Karpas-422 (cell line): ENCODE measurements at regions not wholly inside any gene's neighbourhood (a gene's known extent, or its start where the extent isn't known, plus 50 kb on each side); places are given as distances from the start of the nearest gene placed in this dataset.
"Not testable (repeated sequence)": the region's sequence is repeated elsewhere in the genome, so short reads cannot be mapped to it uniquely, and the experiment has no call there.

ENCODE experiments used
- DNase-seq: peaks from one replicate; pipeline ENCODE4 v3.0.0-alpha.2; 2015
- H2AFZ ChIP-seq: fragments of 200-600 bp; sonication (generic); 2 replicates; pipeline ENCODE4 v1.6.1; 2014; ENCODE audit warnings: antibody characterized with exemption, low read length, mixed read lengths
- H3K27ac ChIP-seq: fragments of 200-600 bp; sonication (generic); 2 replicates; pipeline ENCODE4 v1.5.1; 2014; ENCODE audit warnings: mild to moderate bottlenecking, low read length, moderate library complexity
- H3K27me3 ChIP-seq: fragments of 200-600 bp; sonication (generic); 2 replicates; pipeline ENCODE4 v1.6.1; 2014; ENCODE audit warnings: low read length, mixed read lengths
- H3K36me3 ChIP-seq: fragments of 200-600 bp; sonication (generic); 2 replicates; pipeline ENCODE4 v1.6.1; 2014; ENCODE audit warnings: low read length, mixed read lengths; ENCODE audit not compliant: insufficient read depth
- H3K4me1 ChIP-seq: fragments of 200-600 bp; sonication (generic); 2 replicates; pipeline ENCODE4 v1.6.1; 2014; ENCODE audit warnings: mild to moderate bottlenecking, low read length, mixed read lengths
- H3K4me2 ChIP-seq: fragments of 200-600 bp; sonication (generic); 2 replicates; pipeline ENCODE4 v1.6.1; 2014; ENCODE audit warnings: low read length, low read depth, mild to moderate bottlenecking; ENCODE audit not compliant: poor library complexity, severe bottlenecking
- H3K4me3 ChIP-seq: fragments of 200-600 bp; sonication (generic); 2 replicates; pipeline ENCODE4 v1.5.1; 2014; ENCODE audit warnings: mild to moderate bottlenecking, antibody characterized with exemption, low read length, mixed read lengths
- H3K79me2 ChIP-seq: fragments of 200-600 bp; sonication (generic); 2 replicates; pipeline ENCODE4 v1.6.1; 2014; ENCODE audit warnings: mild to moderate bottlenecking, low read length, mixed read lengths
- H3K9ac ChIP-seq: fragments of 200-600 bp; sonication (generic); 2 replicates; pipeline ENCODE4 v1.6.0; 2014; ENCODE audit warnings: low read length
- H3K9me2 ChIP-seq: fragments of 200-600 bp; sonication (generic), shearing (Covaris generic); replicated peaks from 2 replicates; pipeline ENCODE4 v1.6.0; 2014; ENCODE audit warnings: mild to moderate bottlenecking, low read length, moderate library complexity; ENCODE audit not compliant: insufficient read depth
- H3K9me3 ChIP-seq: fragments of 300-700, 200-600 bp; sonication (generic); 2 replicates; pipeline ENCODE4 v1.6.1; 2014; ENCODE audit warnings: low read length, mixed read lengths
- H4K20me1 ChIP-seq: fragments of 200-600 bp; sonication (generic); 2 replicates; pipeline ENCODE4 v1.6.1; 2014; ENCODE audit warnings: mild to moderate bottlenecking, antibody characterized with exemption, low read length, low read depth; ENCODE audit not compliant: insufficient read depth

GRCh38 chr2:160565099-160565845, 71.7 kb upstream of the RBMS1 start:
- H3K9me2 ChIP-seq: no peaks in the 10 kb centered on the region
- DNase-seq: no peak

GRCh38 chr2:160566717-160567116, 73.1 kb upstream of the RBMS1 start:
- no peaks in the 10 kb centered on the region for H3K9me2 ChIP-seq
- H3K4me2 ChIP-seq: no peak overlapping the region
- H3K9ac ChIP-seq: no peak overlapping the region
- H4K20me1 ChIP-seq: no peaks in the 10 kb centered on the region
- H3K36me3 ChIP-seq: no peaks in the 10 kb centered on the region
- no peaks in the 10 kb centered on the region for H3K27me3 ChIP-seq
- no peak overlapping the region for H3K4me3 ChIP-seq
- no peaks in the 10 kb centered on the region for H3K4me1 ChIP-seq
- DNase-seq: no peak
- no peaks in the 10 kb centered on the region for H3K79me2 ChIP-seq
- H3K27ac ChIP-seq: no peak overlapping the region
- no peaks in the 10 kb centered on the region for H3K9me3 ChIP-seq
- no peak overlapping the region for H2AFZ ChIP-seq

More at GRCh38 chr2:160565099-160565845, 71.7 kb upstream of the RBMS1 start:
- Histone ChIP-seq H3K79me2 (no peaks in the 10 kb centered on the region), H3K36me3 (no peaks in the 10 kb centered on the region), H3K27me3 (no peaks in the 10 kb centered on the region), H3K4me2 (no peak overlapping the region), H3K4me1 (no peaks in the 10 kb centered on the region), H3K9me3 (no peaks in the 10 kb centered on the region), H3K9ac (no peak overlapping the region), H2AFZ (no peak overlapping the region), H4K20me1 (no peaks in the 10 kb centered on the region), H3K27ac (no peak overlapping the region), H3K4me3 (no peak overlapping the region)

- Histone ChIP-seq H3K27ac (no peak overlapping the region), H4K20me1 (no peaks in the 10 kb centered on the region), H3K36me3 (no peaks in the 10 kb centered on the region), H3K9me3 (no peaks in the 10 kb centered on the region), H3K4me3 (no peak overlapping the region), H3K79me2 (no peaks in the 10 kb centered on the region), H2AFZ (no peak overlapping the region), H3K4me1 (no peaks in the 10 kb centered on the region), H3K9me2 (no peaks in the 10 kb centered on the region), H3K9ac (no peak overlapping the region), H3K27me3 (peaks cover 2% of the 10 kb centered on the region; the same call in 1 of the 2 replicates), H3K4me2 (no peak overlapping the region)
- DNase-seq: no peak
These were observed 75.2 kb upstream of the RBMS1 start for GRCh38 chr2:160568856-160569255.

GRCh38 chr2:160570376-160570775, 76.8 kb upstream of the RBMS1 start:
- Histone ChIP-seq H3K4me2 (no peak overlapping the region), H3K27ac (no peak overlapping the region), H3K9ac (no peak overlapping the region), H3K9me2 (no peaks in the 10 kb centered on the region), H3K4me3 (no peak overlapping the region), H2AFZ (no peak overlapping the region), H3K27me3 (peaks cover 2% of the 10 kb centered on the region; the same call in 1 of the 2 replicates), H4K20me1 (no peaks in the 10 kb centered on the region), H3K36me3 (no peaks in the 10 kb centered on the region), H3K4me1 (no peaks in the 10 kb centered on the region), H3K9me3 (no peaks in the 10 kb centered on the region), H3K79me2 (no peaks in the 10 kb centered on the region)
- no peak for DNase-seq

- H3K4me2 ChIP-seq: no peak overlapping the region
- no peaks in the 10 kb centered on the region for H3K79me2 ChIP-seq
- no peaks in the 10 kb centered on the region for H3K4me1 ChIP-seq
- no peak overlapping the region for H3K4me3 ChIP-seq
- no peak overlapping the region for H3K27ac ChIP-seq
- H3K36me3 ChIP-seq: no peaks in the 10 kb centered on the region
- H3K9me3 ChIP-seq: no peaks in the 10 kb centered on the region
- DNase-seq: no peak
- H3K9me2 ChIP-seq: no peaks in the 10 kb centered on the region
- H4K20me1 ChIP-seq: no peaks in the 10 kb centered on the region
- H3K9ac ChIP-seq: no peak overlapping the region
- no peak overlapping the region for H2AFZ ChIP-seq
- H3K27me3 ChIP-seq: peaks cover 2% of the 10 kb centered on the region; the same call in 1 of the 2 replicates
These were observed 81.0 kb upstream of the RBMS1 start for GRCh38 chr2:160574468-160575140.

- no peaks in the 10 kb centered on the region for H3K9me2 ChIP-seq
- no peak overlapping the region for H3K4me2 ChIP-seq
- no peaks in the 10 kb centered on the region for H3K9me3 ChIP-seq
- no peak for DNase-seq
- no peaks in the 10 kb centered on the region for H3K36me3 ChIP-seq
- no peak overlapping the region for H3K9ac ChIP-seq
- H3K4me3 ChIP-seq: no peak overlapping the region
- H2AFZ ChIP-seq: no peak overlapping the region
- peaks cover 2% of the 10 kb centered on the region; the same call in 1 of the 2 replicates for H3K27me3 ChIP-seq
- no peaks in the 10 kb centered on the region for H3K79me2 ChIP-seq
- no peaks in the 10 kb centered on the region for H3K4me1 ChIP-seq
- H3K27ac ChIP-seq: no peak overlapping the region
- H4K20me1 ChIP-seq: no peaks in the 10 kb centered on the region
These were observed 81.8 kb upstream of the RBMS1 start for GRCh38 chr2:160575368-160575767.

- H3K4me2 ChIP-seq: no peak overlapping the region
- no peaks in the 10 kb centered on the region for H3K9me3 ChIP-seq
- no peaks in the 10 kb centered on the region for H3K79me2 ChIP-seq
- no peak overlapping the region for H3K9ac ChIP-seq
- no peaks in the 10 kb centered on the region for H3K9me2 ChIP-seq
- H3K4me3 ChIP-seq: no peak overlapping the region
- no peaks in the 10 kb centered on the region for H3K36me3 ChIP-seq
- DNase-seq: no peak
- no peaks in the 10 kb centered on the region for H4K20me1 ChIP-seq
- H2AFZ ChIP-seq: no peak overlapping the region
- no peak overlapping the region for H3K27ac ChIP-seq
- peaks cover 2% of the 10 kb centered on the region; the same call in 1 of the 2 replicates for H3K27me3 ChIP-seq
- H3K4me1 ChIP-seq: no peaks in the 10 kb centered on the region
These were observed 82.5 kb upstream of the RBMS1 start for GRCh38 chr2:160576054-160576499.

GRCh38 chr2:160577081-160577480, 83.5 kb upstream of the RBMS1 start:
- not testable (repeated sequence) for H3K27ac ChIP-seq, H3K9me3 ChIP-seq, H3K79me2 ChIP-seq, H3K9me2 ChIP-seq, H3K9ac ChIP-seq, H3K4me2 ChIP-seq, H3K4me3 ChIP-seq, H2AFZ ChIP-seq, H4K20me1 ChIP-seq, H3K27me3 ChIP-seq, H3K4me1 ChIP-seq, H3K36me3 ChIP-seq, DNase-seq
